Inflammatory macrophage (primary cell): ENCODE measurements at regions not wholly inside any gene's neighbourhood (a gene's known extent, or its start where the extent isn't known, plus 50 kb on each side); places are given as distances from the start of the nearest gene placed in this dataset.

Experiments
- DNase-seq, 2 donors: peaks; one replicate each; pipeline ENCODE4 v3.0.0-alpha.2; 2020 to 2022

- DNase-seq = no peak
Measured at GRCh38 chr5:145499483-145499882, 335.7 kb downstream of the PRELID2 start.

GRCh38 chr5:145497052-145497451, 338.1 kb downstream of the PRELID2 start:
- DNase-seq = no peak

GRCh38 chr5:145495741-145496140, 339.4 kb downstream of the PRELID2 start:
- DNase-seq = no peak

GRCh38 chr5:145495196-145495595, 339.9 kb downstream of the PRELID2 start:
- no peak for DNase-seq

- no peak for DNase-seq
Measured at GRCh38 chr5:145493435-145493834, 341.7 kb downstream of the PRELID2 start.

- no peak for DNase-seq
Measured at GRCh38 chr5:145489516-145489915, 345.6 kb downstream of the PRELID2 start.

- DNase-seq = no peak
Measured at GRCh38 chr5:145484158-145484557, 351.0 kb downstream of the PRELID2 start.

GRCh38 chr5:145483212-145483611, 351.9 kb downstream of the PRELID2 start:
- DNase-seq = no peak

GRCh38 chr5:145479857-145480256, 355.3 kb downstream of the PRELID2 start:
- no peak for DNase-seq

- no peak for DNase-seq
Measured at GRCh38 chr5:145479271-145479670, 355.9 kb downstream of the PRELID2 start.

- DNase-seq = no peak
Measured at GRCh38 chr5:145478651-145479050, 356.5 kb downstream of the PRELID2 start.

GRCh38 chr5:145473042-145473642, 362.0 kb downstream of the PRELID2 start:
- DNase-seq = no peak

GRCh38 chr5:145471831-145472612, 363.1 kb downstream of the PRELID2 start:
- DNase-seq = no peak

- no peak for DNase-seq
Measured at GRCh38 chr5:145471026-145471425, 364.1 kb downstream of the PRELID2 start.

- DNase-seq = no peak
Measured at GRCh38 chr5:145470396-145470979, 364.7 kb downstream of the PRELID2 start.

GRCh38 chr5:145467446-145467845, 367.7 kb downstream of the PRELID2 start:
- no peak for DNase-seq

- no peak for DNase-seq
Measured at GRCh38 chr5:145466533-145466932, 368.6 kb downstream of the PRELID2 start.

- no peak for DNase-seq
Measured at GRCh38 chr5:145465474-145466263, 369.5 kb downstream of the PRELID2 start.

GRCh38 chr5:145464171-145464570, 371.0 kb downstream of the PRELID2 start:
- no peak for DNase-seq

- no peak for DNase-seq
Measured at GRCh38 chr5:145463634-145464033, 371.5 kb downstream of the PRELID2 start.

GRCh38 chr5:145462525-145462924, 372.6 kb downstream of the PRELID2 start:
- no peak for DNase-seq

- DNase-seq = no peak
Measured at GRCh38 chr5:145450286-145450885, 384.8 kb downstream of the PRELID2 start.

GRCh38 chr5:145449794-145450193, 385.3 kb downstream of the PRELID2 start:
- DNase-seq = no peak
